Stromal cell of bone marrow (primary cell): ENCODE measurements at regions not wholly inside any gene's neighbourhood (a gene's known extent, or its start where the extent isn't known, plus 50 kb on each side); places are given as distances from the start of the nearest gene placed in this dataset.

Experiments
- DNase-seq: peaks from one replicate; pipeline ENCODE4 v3.0.0-alpha.2; 2012; ENCODE audit warnings: low read depth

GRCh38 chr4:123497340-123497739 is 100.7 kb downstream of the SPRY1 start:
- no peak for DNase-seq

- no peak for DNase-seq
Measured at GRCh38 chr4:123501733-123502132, 105.1 kb downstream of the SPRY1 start.

- DNase-seq = no peak
Measured at GRCh38 chr4:123503698-123504363, 107.2 kb downstream of the SPRY1 start.

GRCh38 chr4:123505095-123506010 is 108.8 kb downstream of the SPRY1 start:
- DNase-seq = no peak

- DNase-seq = no peak
Measured at GRCh38 chr4:123506011-123506695, 109.6 kb downstream of the SPRY1 start.

- DNase-seq = no peak
Measured at GRCh38 chr4:123507376-123507775, 110.8 kb downstream of the SPRY1 start.

GRCh38 chr4:123510221-123510620 is 113.6 kb downstream of the SPRY1 start:
- no peak for DNase-seq

- no peak for DNase-seq
Measured at GRCh38 chr4:123510659-123511058, 114.1 kb downstream of the SPRY1 start.

- DNase-seq = no peak
Measured at GRCh38 chr4:123516576-123516975, 120.0 kb downstream of the SPRY1 start.

- no peak for DNase-seq
Measured at GRCh38 chr4:123517176-123517575, 120.6 kb downstream of the SPRY1 start.

- DNase-seq = no peak
Measured at GRCh38 chr4:123517971-123518370, 121.4 kb downstream of the SPRY1 start.

GRCh38 chr4:123520325-123520724 is 123.7 kb downstream of the SPRY1 start:
- no peak for DNase-seq

GRCh38 chr4:123522081-123522480 is 125.5 kb downstream of the SPRY1 start:
- DNase-seq = no peak

GRCh38 chr4:123522646-123523045 is 126.1 kb downstream of the SPRY1 start:
- no peak for DNase-seq

GRCh38 chr4:123524958-123525628 is 128.5 kb downstream of the SPRY1 start:
- no peak for DNase-seq

GRCh38 chr4:123526511-123526910 is 129.9 kb downstream of the SPRY1 start:
- DNase-seq = no peak

- DNase-seq = no peak
Measured at GRCh38 chr4:123528501-123529277, 132.1 kb downstream of the SPRY1 start.

GRCh38 chr4:123529278-123529568 is 132.6 kb downstream of the SPRY1 start:
- DNase-seq = no peak

- DNase-seq = no peak
Measured at GRCh38 chr4:123530357-123530756, 133.8 kb downstream of the SPRY1 start.

GRCh38 chr4:123535037-123535748 is 138.6 kb downstream of the SPRY1 start:
- DNase-seq = no peak

- no peak for DNase-seq
Measured at GRCh38 chr4:123536225-123536624, 139.6 kb downstream of the SPRY1 start.
